Keratinocyte (primary cell): ENCODE measurements at regions not wholly inside any gene's neighbourhood (a gene's known extent, or its start where the extent isn't known, plus 50 kb on each side); places are given as distances from the start of the nearest gene placed in this dataset.

Experiments used
- DNase-seq: peaks from one replicate; pipeline ENCODE4 v3.0.0-alpha.2; 2011; ENCODE audit warnings: low read depth, missing footprints, low spot score
- FAIRE-seq: peaks from 2 replicates; lab custom pipeline; 2011; peaks lifted over from hg19 to GRCh38; lab: Jason Lieb, UNC
- H2AFZ ChIP-seq: 2 replicates; pipeline ENCODE4 v1.6.0; 2012; ENCODE audit warnings: low read length, control low read depth, inconsistent platforms; ENCODE audit not compliant: control insufficient read depth
- H3K27ac ChIP-seq: 2 replicates; pipeline ENCODE4 v1.5.1; 2011; ENCODE audit warnings: low read length; ENCODE audit not compliant: control insufficient read depth, insufficient read depth
- H3K27me3 ChIP-seq: 3 replicates; pipeline ENCODE4 v1.6.0; 2011; ENCODE audit warnings: low read length; ENCODE audit not compliant: control insufficient read depth, insufficient read depth; ENCODE audit errors: extremely low read depth
- H3K36me3 ChIP-seq, 2 experiments: 2 replicates in 1 of 2; 3 replicates in 1 of 2; pipeline ENCODE4 v1.5.1; 2011; ENCODE audit warnings: low read length in 2 of 2, mild to moderate bottlenecking in 1 of 2; ENCODE audit not compliant: control insufficient read depth in 2 of 2, insufficient read depth in 2 of 2; ENCODE audit errors: extremely low read depth in 1 of 2
- H3K4me1 ChIP-seq: 3 replicates; pipeline ENCODE4 v1.5.1; 2011; ENCODE audit warnings: low read length; ENCODE audit not compliant: control insufficient read depth, insufficient read depth; ENCODE audit errors: extremely low read depth
- H3K4me2 ChIP-seq: 3 replicates; pipeline ENCODE4 v1.6.0; 2011; ENCODE audit warnings: low read depth, low read length; ENCODE audit not compliant: control insufficient read depth, insufficient read depth; ENCODE audit errors: extremely low read depth
- H3K4me3 ChIP-seq, 3 experiments: fragments of 200-600 bp in 1 of 3; sonication (generic) in 1 of 3; 2 replicates in 2 of 3; 3 replicates in 1 of 3; pipeline ENCODE4 v1.5.1; 2011 to 2016; ENCODE audit warnings: low read length in 3 of 3, mild to moderate bottlenecking in 3 of 3, control low read depth in 2 of 3, inconsistent platforms in 1 of 3, low read depth in 1 of 3, mixed read lengths in 1 of 3, mixed run types in 1 of 3, moderate library complexity in 1 of 3; ENCODE audit not compliant: control insufficient read depth in 2 of 3, insufficient read depth in 2 of 3; ENCODE audit errors: extremely low read depth in 1 of 3
- H3K79me2 ChIP-seq: 2 replicates; pipeline ENCODE4 v1.6.0; 2012; ENCODE audit warnings: low read length; ENCODE audit not compliant: control insufficient read depth, insufficient read depth
- H3K9ac ChIP-seq: 3 replicates; pipeline ENCODE4 v1.6.0; 2011; ENCODE audit warnings: low read length; ENCODE audit not compliant: control insufficient read depth, insufficient read depth; ENCODE audit errors: extremely low read depth
- H3K9me1 ChIP-seq: 3 replicates; pipeline ENCODE4 v1.6.0; 2011; ENCODE audit warnings: low read length; ENCODE audit not compliant: control insufficient read depth, insufficient read depth; ENCODE audit errors: extremely low read depth
- H3K9me3 ChIP-seq: 2 replicates; pipeline ENCODE4 v1.5.1; 2012; ENCODE audit warnings: low read depth, low read length; ENCODE audit not compliant: control insufficient read depth
- H4K20me1 ChIP-seq: 3 replicates; pipeline ENCODE4 v1.6.0; 2011; ENCODE audit warnings: low read length; ENCODE audit not compliant: control insufficient read depth, insufficient read depth; ENCODE audit errors: extremely low read depth
- EZH2 ChIP-seq: IDR thresholded peaks from one replicate; pipeline ENCODE4 v1.6.1; 2012; ENCODE audit warnings: inconsistent platforms, mild to moderate bottlenecking, low read length, moderate library complexity
- dilution Hi-C: fragments of 300-500 bp; cut with MboI; formaldehyde crosslinking; loops from one replicate; pipeline ENCODE4 v1.7.0; 2020; ENCODE audit warnings: low sequenced_read_pairs; ENCODE audit not compliant: extremely low pct_ligation_motif_present
- TF ChIP-seq, protein P1 (sequence below), 3 experiments: IDR thresholded peaks in 1 of 3; conservative IDR thresholded peaks in 1 of 3; optimal IDR thresholded peaks in 1 of 3; 2 replicates in 2 of 3; 3 replicates in 1 of 3; pipeline versions ENCODE3 to v1.5.1; 2011; ENCODE audit warnings: low read length in 3 of 3, mild to moderate bottlenecking in 3 of 3, moderate library complexity in 2 of 3, control low read depth in 1 of 3, inconsistent platforms in 1 of 3; ENCODE audit not compliant: insufficient read depth in 2 of 3; ENCODE audit errors: extremely low read depth in 1 of 3

DNA sequence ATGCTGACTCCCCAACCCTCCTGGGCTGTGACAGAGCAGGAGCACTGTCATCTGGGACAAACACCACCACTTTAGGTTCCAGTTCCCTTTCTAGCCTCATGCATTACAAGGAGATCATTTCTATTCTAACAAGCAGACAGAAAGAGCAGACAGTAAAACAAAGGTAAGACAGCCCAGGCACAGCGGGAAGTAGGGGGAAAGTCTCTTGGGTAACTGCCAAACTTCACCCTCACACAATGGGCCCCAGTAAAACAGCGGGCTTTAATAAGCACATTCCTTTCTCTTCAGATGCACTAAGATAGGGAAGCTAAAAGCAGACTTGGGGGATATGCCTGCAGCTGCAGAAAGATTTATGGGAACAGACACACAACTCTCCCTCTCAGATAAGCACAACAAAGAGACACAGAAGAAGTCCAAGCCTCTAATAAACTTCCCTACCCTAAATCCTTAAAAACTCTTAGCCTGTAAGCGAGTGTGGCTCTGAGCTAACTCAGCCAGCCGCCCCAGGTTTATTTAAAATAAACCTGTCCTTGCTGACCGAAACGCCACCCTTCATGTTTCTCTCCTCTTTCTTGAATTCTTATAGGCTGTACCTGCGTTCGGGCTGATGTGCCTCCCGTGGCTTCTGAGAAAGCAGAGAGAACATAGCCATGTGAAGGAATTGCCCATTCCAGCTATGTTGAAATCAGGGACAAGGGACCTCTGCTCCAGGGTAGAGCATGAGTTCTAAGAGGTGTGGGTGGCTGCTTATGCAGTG is 726.8 kb upstream of the DDX18 start:
- H3K4me3 ChIP-seq: no peak overlapping the region
- TF ChIP-seq, protein P1, sequence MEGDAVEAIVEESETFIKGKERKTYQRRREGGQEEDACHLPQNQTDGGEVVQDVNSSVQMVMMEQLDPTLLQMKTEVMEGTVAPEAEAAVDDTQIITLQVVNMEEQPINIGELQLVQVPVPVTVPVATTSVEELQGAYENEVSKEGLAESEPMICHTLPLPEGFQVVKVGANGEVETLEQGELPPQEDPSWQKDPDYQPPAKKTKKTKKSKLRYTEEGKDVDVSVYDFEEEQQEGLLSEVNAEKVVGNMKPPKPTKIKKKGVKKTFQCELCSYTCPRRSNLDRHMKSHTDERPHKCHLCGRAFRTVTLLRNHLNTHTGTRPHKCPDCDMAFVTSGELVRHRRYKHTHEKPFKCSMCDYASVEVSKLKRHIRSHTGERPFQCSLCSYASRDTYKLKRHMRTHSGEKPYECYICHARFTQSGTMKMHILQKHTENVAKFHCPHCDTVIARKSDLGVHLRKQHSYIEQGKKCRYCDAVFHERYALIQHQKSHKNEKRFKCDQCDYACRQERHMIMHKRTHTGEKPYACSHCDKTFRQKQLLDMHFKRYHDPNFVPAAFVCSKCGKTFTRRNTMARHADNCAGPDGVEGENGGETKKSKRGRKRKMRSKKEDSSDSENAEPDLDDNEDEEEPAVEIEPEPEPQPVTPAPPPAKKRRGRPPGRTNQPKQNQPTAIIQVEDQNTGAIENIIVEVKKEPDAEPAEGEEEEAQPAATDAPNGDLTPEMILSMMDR (optimal IDR thresholded peaks at IDR 0.05 in 1 of 3, IDR thresholded peaks at IDR 0.05 in 1 of 3, conservative IDR thresholded peaks at IDR 0.05 in 1 of 3; ENCODE audit: extremely low read depth in 1 of 3, insufficient read depth in 2 of 3, low read length in 3 of 3): no peak
- no peak for TF ChIP-seq EZH2
- no peak overlapping the region for H3K27ac ChIP-seq
- no peak for DNase-seq
- H3K79me2 ChIP-seq: no peaks in the 10 kb centered on the region
- FAIRE-seq: no peak
- H4K20me1 ChIP-seq: no peaks in the 10 kb centered on the region
- dilution Hi-C loops: no loop called here
- no peaks in the 10 kb centered on the region for H3K9me1 ChIP-seq
- no peaks in the 10 kb centered on the region for H3K27me3 ChIP-seq
- H3K9me3 ChIP-seq: no peaks in the 10 kb centered on the region
- H3K9ac ChIP-seq: no peak overlapping the region
- no peaks in the 10 kb centered on the region for H3K36me3 ChIP-seq
- H3K4me1 ChIP-seq: no peaks in the 10 kb centered on the region
- no peak overlapping the region for H2AFZ ChIP-seq
- H3K4me2 ChIP-seq: no peak overlapping the region

DNA sequence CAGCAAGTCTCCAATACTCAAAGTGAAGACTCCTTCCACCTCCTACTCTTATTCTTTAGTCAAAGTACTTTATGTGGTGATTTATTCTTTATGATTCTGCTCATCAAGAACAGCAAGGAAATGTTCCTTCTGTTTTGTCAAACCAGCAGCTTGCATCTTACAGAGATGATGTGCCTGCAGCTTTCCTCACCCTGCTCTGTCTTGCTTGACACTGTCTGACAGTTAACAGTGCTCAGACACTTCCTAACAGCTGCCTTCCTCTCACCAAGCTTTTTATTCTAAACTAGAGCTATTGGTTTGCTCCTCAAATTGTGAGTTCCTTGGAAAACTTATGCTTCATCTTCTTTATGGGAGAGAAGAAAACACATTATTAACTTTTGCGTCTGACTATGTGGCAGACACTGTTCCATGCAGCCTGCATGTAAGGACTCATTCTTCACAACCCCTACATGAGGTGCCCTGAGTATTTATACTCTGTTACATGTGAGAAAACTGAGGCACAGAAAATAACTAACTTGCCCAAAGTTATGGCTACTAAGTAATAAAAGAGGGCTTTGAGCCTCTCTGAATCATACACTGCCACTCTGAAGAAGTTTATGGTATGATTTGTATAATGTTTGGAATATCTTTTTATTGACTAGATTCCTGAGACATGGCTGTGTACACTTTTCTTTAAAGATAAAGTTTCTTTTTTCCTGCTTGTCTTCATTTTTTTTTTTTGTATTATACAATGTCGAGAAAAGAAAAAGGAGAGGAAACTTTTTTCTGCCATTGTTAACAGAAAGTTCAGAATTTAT is 723.3 kb upstream of the DDX18 start:
- Histone ChIP-seq H3K9me3 (no peaks in the 10 kb centered on the region), H3K79me2 (no peaks in the 10 kb centered on the region), H2AFZ (no peak overlapping the region), H3K36me3 (no peaks in the 10 kb centered on the region), H4K20me1 (no peaks in the 10 kb centered on the region), H3K4me3 (no peak overlapping the region), H3K9ac (no peak overlapping the region), H3K4me2 (no peak overlapping the region), H3K9me1 (no peaks in the 10 kb centered on the region), H3K4me1 (no peaks in the 10 kb centered on the region), H3K27ac (no peak overlapping the region), H3K27me3 (no peaks in the 10 kb centered on the region)
- dilution Hi-C loops: no loop called here
- no peak for TF ChIP-seq EZH2
- TF ChIP-seq, protein P1 (optimal IDR thresholded peaks at IDR 0.05 in 1 of 3, IDR thresholded peaks at IDR 0.05 in 1 of 3, conservative IDR thresholded peaks at IDR 0.05 in 1 of 3; ENCODE audit: extremely low read depth in 1 of 3, insufficient read depth in 2 of 3, low read length in 3 of 3): no peak
- DNase-seq (no peak), FAIRE-seq (no peak)
